ENCODE measurements at regions not wholly inside any gene's neighbourhood (a gene's known extent, or its start where the extent isn't known, plus 50 kb on each side); places are given as distances from the start of the nearest gene placed in this dataset.

GRCh38 chr6:114862064-114862463 is 519.2 kb upstream of the HS3ST5 start:
- no peaks in the 10 kb centered on the region for H3K36me3 Mint-ChIP-seq
- Histone ChIP-seq H3K27ac (ENCODE audit: insufficient read depth, low read length, poor library complexity, severe bottlenecking) (no peak overlapping the region), H3K4me3 (ENCODE audit: low read depth, low read length) (no peak overlapping the region), H3K27me3 (ENCODE audit: control insufficient read depth, insufficient read depth, low read length) (no peaks in the 10 kb centered on the region), H3K36me3 (ENCODE audit: control insufficient read depth, insufficient read depth, low read length) (no peaks in the 10 kb centered on the region), H3K4me1 (ENCODE audit: control insufficient read depth, insufficient read depth, low read length, poor library complexity, severe bottlenecking) (no peaks in the 10 kb centered on the region), H3K9me3 (ENCODE audit: control insufficient read depth in 2 of 2, low read length in 2 of 2) (peaks cover 0 to 9% of the 10 kb centered on the region in 2 experiments)
- DNase-seq = no peak
- H3K27ac Mint-ChIP-seq = no peak overlapping the region
- H3K9me3 Mint-ChIP-seq = peaks cover 2 to 19% (median 6%) of the 10 kb centered on the region in 7 donors
- no peak overlapping the region for H3K4me3 Mint-ChIP-seq
- no peaks in the 10 kb centered on the region for H3K27me3 Mint-ChIP-seq
- H3K4me1 Mint-ChIP-seq = no peaks in the 10 kb centered on the region
- ATAC-seq (ENCODE audit: low read depth in 2 of 2) = no peak

- Histone ChIP-seq H3K4me1 (ENCODE audit: control insufficient read depth, insufficient read depth, low read length, poor library complexity, severe bottlenecking) (no peaks in the 10 kb centered on the region), H3K4me3 (ENCODE audit: low read depth, low read length) (no peak overlapping the region), H3K36me3 (ENCODE audit: control insufficient read depth, insufficient read depth, low read length) (no peaks in the 10 kb centered on the region), H3K9me3 (ENCODE audit: control insufficient read depth in 2 of 2, low read length in 2 of 2) (peaks cover 0 to 4% of the 10 kb centered on the region in 2 experiments), H3K27me3 (ENCODE audit: control insufficient read depth, insufficient read depth, low read length) (no peaks in the 10 kb centered on the region), H3K27ac (ENCODE audit: insufficient read depth, low read length, poor library complexity, severe bottlenecking) (no peak overlapping the region)
- Mint-ChIP-seq H3K4me3 (no peak overlapping the region), H3K9me3 (peaks cover 4 to 36% (median 10%) of the 10 kb centered on the region in 7 donors), H3K27me3 (no peaks in the 10 kb centered on the region), H3K36me3 (no peaks in the 10 kb centered on the region), H3K27ac (no peak overlapping the region), H3K4me1 (no peaks in the 10 kb centered on the region)
- ATAC-seq (ENCODE audit: low read depth in 2 of 2) (no peak), DNase-seq (no peak)
Measured at GRCh38 chr6:114844359-114844758, 501.5 kb upstream of the HS3ST5 start.

- peaks cover 0 to 4% of the 10 kb centered on the region in 2 experiments for H3K9me3 ChIP-seq (ENCODE audit: control insufficient read depth in 2 of 2, low read length in 2 of 2)
- no peaks in the 10 kb centered on the region for H3K4me1 ChIP-seq (ENCODE audit: control insufficient read depth, insufficient read depth, low read length, poor library complexity, severe bottlenecking)
- H3K9me3 Mint-ChIP-seq = peaks cover 7 to 33% (median 10%) of the 10 kb centered on the region in 7 donors
- no peaks in the 10 kb centered on the region for H3K36me3 Mint-ChIP-seq
- H3K4me3 ChIP-seq (ENCODE audit: low read depth, low read length) = no peak overlapping the region
- no peaks in the 10 kb centered on the region for H3K36me3 ChIP-seq (ENCODE audit: control insufficient read depth, insufficient read depth, low read length)
- H3K27ac Mint-ChIP-seq = no peak overlapping the region
- DNase-seq (no peak), ATAC-seq (ENCODE audit: low read depth in 2 of 2) (no peak)
- no peaks in the 10 kb centered on the region for H3K27me3 ChIP-seq (ENCODE audit: control insufficient read depth, insufficient read depth, low read length)
- no peaks in the 10 kb centered on the region for H3K4me1 Mint-ChIP-seq
- no peaks in the 10 kb centered on the region for H3K27me3 Mint-ChIP-seq
- H3K4me3 Mint-ChIP-seq = no peak overlapping the region
- no peak overlapping the region for H3K27ac ChIP-seq (ENCODE audit: insufficient read depth, low read length, poor library complexity, severe bottlenecking)
Measured at GRCh38 chr6:114839019-114839418, 496.2 kb upstream of the HS3ST5 start.

- H3K36me3 Mint-ChIP-seq = no peaks in the 10 kb centered on the region
- H3K36me3 ChIP-seq (ENCODE audit: control insufficient read depth, insufficient read depth, low read length) = no peaks in the 10 kb centered on the region
- H3K4me3 Mint-ChIP-seq = no peak overlapping the region
- no peaks in the 10 kb centered on the region for H3K9me3 ChIP-seq (ENCODE audit: control insufficient read depth in 2 of 2, low read length in 2 of 2)
- no peaks in the 10 kb centered on the region for H3K27me3 ChIP-seq (ENCODE audit: control insufficient read depth, insufficient read depth, low read length)
- peaks cover 2 to 13% (median 6%) of the 10 kb centered on the region in 7 donors for H3K9me3 Mint-ChIP-seq
- H3K4me1 ChIP-seq (ENCODE audit: control insufficient read depth, insufficient read depth, low read length, poor library complexity, severe bottlenecking) = no peaks in the 10 kb centered on the region
- H3K4me3 ChIP-seq (ENCODE audit: low read depth, low read length) = no peak overlapping the region
- H3K4me1 Mint-ChIP-seq = no peaks in the 10 kb centered on the region
- H3K27ac Mint-ChIP-seq = no peak overlapping the region
- H3K27me3 Mint-ChIP-seq = no peaks in the 10 kb centered on the region
- no peak for DNase-seq
- no peak overlapping the region for H3K27ac ChIP-seq (ENCODE audit: insufficient read depth, low read length, poor library complexity, severe bottlenecking)
- no peak for ATAC-seq (ENCODE audit: low read depth in 2 of 2)
Measured at GRCh38 chr6:114833211-114833610, 490.4 kb upstream of the HS3ST5 start.

GRCh38 chr6:114830515-114830914 is 487.7 kb upstream of the HS3ST5 start:
- no peaks in the 10 kb centered on the region for H3K27me3 ChIP-seq (ENCODE audit: control insufficient read depth, insufficient read depth, low read length)
- no peak overlapping the region for H3K4me3 ChIP-seq (ENCODE audit: low read depth, low read length)
- no peaks in the 10 kb centered on the region for H3K4me1 ChIP-seq (ENCODE audit: control insufficient read depth, insufficient read depth, low read length, poor library complexity, severe bottlenecking)
- Mint-ChIP-seq H3K4me1 (no peaks in the 10 kb centered on the region), H3K9me3 (peaks cover 0 to 13% (median 4%) of the 10 kb centered on the region in 7 donors), H3K36me3 (no peaks in the 10 kb centered on the region), H3K27me3 (no peaks in the 10 kb centered on the region), H3K27ac (no peak overlapping the region), H3K4me3 (no peak overlapping the region)
- no peaks in the 10 kb centered on the region for H3K36me3 ChIP-seq (ENCODE audit: control insufficient read depth, insufficient read depth, low read length)
- H3K27ac ChIP-seq (ENCODE audit: insufficient read depth, low read length, poor library complexity, severe bottlenecking) = no peak overlapping the region
- no peaks in the 10 kb centered on the region for H3K9me3 ChIP-seq (ENCODE audit: control insufficient read depth in 2 of 2, low read length in 2 of 2)
- DNase-seq = no peak
- ATAC-seq (ENCODE audit: low read depth in 2 of 2) = no peak

GRCh38 chr6:114827135-114827534 is 484.3 kb upstream of the HS3ST5 start:
- Histone ChIP-seq H3K4me3 (ENCODE audit: low read depth, low read length) (no peak overlapping the region), H3K9me3 (ENCODE audit: control insufficient read depth in 2 of 2, low read length in 2 of 2) (no peaks in the 10 kb centered on the region), H3K27ac (ENCODE audit: insufficient read depth, low read length, poor library complexity, severe bottlenecking) (no peak overlapping the region), H3K27me3 (ENCODE audit: control insufficient read depth, insufficient read depth, low read length) (no peaks in the 10 kb centered on the region), H3K4me1 (ENCODE audit: control insufficient read depth, insufficient read depth, low read length, poor library complexity, severe bottlenecking) (no peaks in the 10 kb centered on the region), H3K36me3 (ENCODE audit: control insufficient read depth, insufficient read depth, low read length) (no peaks in the 10 kb centered on the region)
- Mint-ChIP-seq H3K27ac (no peak overlapping the region), H3K4me3 (no peak overlapping the region), H3K4me1 (no peaks in the 10 kb centered on the region), H3K9me3 (peaks cover 0 to 12% (median 1%) of the 10 kb centered on the region in 7 donors), H3K27me3 (no peaks in the 10 kb centered on the region), H3K36me3 (no peaks in the 10 kb centered on the region)
- DNase-seq = no peak
- ATAC-seq (ENCODE audit: low read depth in 2 of 2) = no peak

- no peaks in the 10 kb centered on the region for H3K27me3 ChIP-seq (ENCODE audit: control insufficient read depth, insufficient read depth, low read length)
- H3K36me3 ChIP-seq (ENCODE audit: control insufficient read depth, insufficient read depth, low read length) = no peaks in the 10 kb centered on the region
- no peak for DNase-seq
- no peaks in the 10 kb centered on the region for H3K4me1 ChIP-seq (ENCODE audit: control insufficient read depth, insufficient read depth, low read length, poor library complexity, severe bottlenecking)
- no peaks in the 10 kb centered on the region for H3K9me3 ChIP-seq (ENCODE audit: control insufficient read depth in 2 of 2, low read length in 2 of 2)
- no peaks in the 10 kb centered on the region for H3K4me1 Mint-ChIP-seq
- no peak overlapping the region for H3K4me3 ChIP-seq (ENCODE audit: low read depth, low read length)
- no peaks in the 10 kb centered on the region for H3K27me3 Mint-ChIP-seq
- no peak for ATAC-seq (ENCODE audit: low read depth in 2 of 2)
- no peak overlapping the region for H3K4me3 Mint-ChIP-seq
- no peaks in the 10 kb centered on the region for H3K36me3 Mint-ChIP-seq
- H3K27ac Mint-ChIP-seq = no peak overlapping the region
- H3K27ac ChIP-seq (ENCODE audit: insufficient read depth, low read length, poor library complexity, severe bottlenecking) = no peak overlapping the region
- H3K9me3 Mint-ChIP-seq = peaks cover 0 to 12% (median 4%) of the 10 kb centered on the region in 7 donors
Measured at GRCh38 chr6:114824409-114824808, 481.6 kb upstream of the HS3ST5 start.

GRCh38 chr6:114816678-114817077 is 473.9 kb upstream of the HS3ST5 start:
- H3K4me3 ChIP-seq (ENCODE audit: low read depth, low read length) = no peak overlapping the region
- H3K4me1 ChIP-seq (ENCODE audit: control insufficient read depth, insufficient read depth, low read length, poor library complexity, severe bottlenecking) = no peaks in the 10 kb centered on the region
- H3K27ac ChIP-seq (ENCODE audit: insufficient read depth, low read length, poor library complexity, severe bottlenecking) = no peak overlapping the region
- H3K27me3 ChIP-seq (ENCODE audit: control insufficient read depth, insufficient read depth, low read length) = no peaks in the 10 kb centered on the region
- Mint-ChIP-seq H3K36me3 (no peaks in the 10 kb centered on the region), H3K4me1 (no peaks in the 10 kb centered on the region), H3K9me3 (peaks cover 4 to 15% (median 7%) of the 10 kb centered on the region in 7 donors), H3K27me3 (no peaks in the 10 kb centered on the region), H3K27ac (no peak overlapping the region), H3K4me3 (no peak overlapping the region)
- DNase-seq (no peak), ATAC-seq (ENCODE audit: low read depth in 2 of 2) (no peak)
- H3K36me3 ChIP-seq (ENCODE audit: control insufficient read depth, insufficient read depth, low read length) = no peaks in the 10 kb centered on the region
- no peaks in the 10 kb centered on the region for H3K9me3 ChIP-seq (ENCODE audit: control insufficient read depth in 2 of 2, low read length in 2 of 2)

Measured in CD4-positive, CD25-positive, alpha-beta regulatory T cell (primary cell).